HG03159 (cell line): ENCODE measurements at regions not wholly inside any gene's neighbourhood (a gene's known extent, or its start where the extent isn't known, plus 50 kb on each side); places are given as distances from the start of the nearest gene placed in this dataset.

Experiments used
- ATAC-seq: cut with Tn5 transposase; IDR thresholded peaks from one replicate; pipeline ENCODE4 v1.9.1; 2021; ENCODE audit warnings: mild to moderate bottlenecking, moderate library complexity; ENCODE audit not compliant: unreplicated experiment

GRCh38 chr5:165127941-165128340 is 1622.5 kb downstream of the MAT2B start:
- no peak for ATAC-seq

GRCh38 chr5:165130656-165131055 is 1625.2 kb downstream of the MAT2B start:
- no peak for ATAC-seq

- no peak for ATAC-seq
These were observed 1628.7 kb downstream of the MAT2B start for GRCh38 chr5:165134155-165134554.

GRCh38 chr5:165135565-165135964 is 1630.1 kb downstream of the MAT2B start:
- no peak for ATAC-seq

GRCh38 chr5:165137701-165138100 is 1632.3 kb downstream of the MAT2B start:
- no peak for ATAC-seq

GRCh38 chr5:165138236-165138635 is 1632.8 kb downstream of the MAT2B start:
- ATAC-seq: no peak

GRCh38 chr5:165139262-165139661 is 1633.8 kb downstream of the MAT2B start:
- ATAC-seq: no peak

GRCh38 chr5:165139721-165140120 is 1634.3 kb downstream of the MAT2B start:
- ATAC-seq: no peak

- no peak for ATAC-seq
These were observed 1638.3 kb downstream of the MAT2B start for GRCh38 chr5:165143741-165144140.

GRCh38 chr5:165149431-165149830 is 1644.0 kb downstream of the MAT2B start:
- ATAC-seq: no peak

- ATAC-seq: no peak
These were observed 1646.6 kb downstream of the MAT2B start for GRCh38 chr5:165152058-165152457.

GRCh38 chr5:165157219-165157618 is 1651.8 kb downstream of the MAT2B start:
- no peak for ATAC-seq

GRCh38 chr5:165161204-165161603 is 1655.8 kb downstream of the MAT2B start:
- ATAC-seq: no peak

GRCh38 chr5:165163861-165164260 is 1658.4 kb downstream of the MAT2B start:
- ATAC-seq: no peak

GRCh38 chr5:165173651-165174050 is 1668.2 kb downstream of the MAT2B start:
- no peak for ATAC-seq

GRCh38 chr5:165175041-165175440 is 1669.6 kb downstream of the MAT2B start:
- ATAC-seq: no peak

GRCh38 chr5:165184183-165184582 is 1678.8 kb downstream of the MAT2B start:
- no peak for ATAC-seq

GRCh38 chr5:165185716-165186115 is 1680.3 kb downstream of the MAT2B start:
- ATAC-seq: no peak

- no peak for ATAC-seq
These were observed 1682.4 kb downstream of the MAT2B start for GRCh38 chr5:165187815-165188214.

GRCh38 chr5:165188556-165189175 is 1683.2 kb downstream of the MAT2B start:
- no peak for ATAC-seq

GRCh38 chr5:165196961-165197360 is 1691.5 kb downstream of the MAT2B start:
- no peak for ATAC-seq

- no peak for ATAC-seq
These were observed 1696.0 kb downstream of the MAT2B start for GRCh38 chr5:165201369-165201768.

- ATAC-seq: no peak
These were observed 1696.5 kb downstream of the MAT2B start for GRCh38 chr5:165201771-165202518.
